OCI-LY7 (cell line): ENCODE measurements at regions not wholly inside any gene's neighbourhood (a gene's known extent, or its start where the extent isn't known, plus 50 kb on each side); places are given as distances from the start of the nearest gene placed in this dataset.

ENCODE experiments used
- BruUV-seq: library from RNA; stranded (reverse); fragments of 400-500 nt; replicated peaks from 2 replicates; lab custom pipeline; 2021; lab: Mats Ljungman, UMichigan
- CTCF ChIA-PET: fragments of 300-600 bp; sonication (Branson Sonifier 250); formaldehyde crosslinking; loops from one replicate; lab custom pipeline; 2022; ENCODE audit warnings: antibody characterized with exemption; ENCODE audit not compliant: unreplicated experiment; lab: Charles Lee
- POLR2A ChIA-PET: fragments of 300-600 bp; sonication (Branson Sonifier 250); formaldehyde crosslinking; loops from one replicate; lab custom pipeline; 2022; ENCODE audit warnings: antibody characterized with exemption; lab: Charles Lee
- DNase-seq: peaks from one replicate; pipeline ENCODE4 v3.0.0-alpha.2; 2015; ENCODE audit warnings: low spot score
- H2AFZ ChIP-seq: fragments of 200-600 bp; sonication (generic), shearing (Covaris generic); 2 replicates; pipeline ENCODE4 v1.6.1; 2014; ENCODE audit warnings: mild to moderate bottlenecking, antibody characterized with exemption, low read length, moderate library complexity
- H3K27ac ChIP-seq: fragments of 200-600 bp; sonication (generic); 2 replicates; pipeline ENCODE4 v1.5.1; 2014; ENCODE audit warnings: mixed run types, low read depth, mild to moderate bottlenecking, moderate library complexity, low read length, inconsistent platforms; ENCODE audit not compliant: poor library complexity, severe bottlenecking
- H3K36me3 ChIP-seq: fragments of 200-600 bp; sonication (generic); 2 replicates; pipeline ENCODE4 v1.6.1; 2014; ENCODE audit warnings: mild to moderate bottlenecking, antibody characterized with exemption, low read length, moderate library complexity, mixed read lengths; ENCODE audit not compliant: insufficient read depth
- H3K4me1 ChIP-seq: fragments of 200-600 bp; sonication (generic); 2 replicates; pipeline ENCODE4 v1.5.1; 2014; ENCODE audit warnings: mild to moderate bottlenecking, low read length; ENCODE audit not compliant: insufficient read depth, poor library complexity, severe bottlenecking
- H3K4me2 ChIP-seq: fragments of 200-600 bp; sonication (generic); 2 replicates; pipeline ENCODE4 v1.6.1; 2014; ENCODE audit warnings: mild to moderate bottlenecking, low read length
- H3K4me3 ChIP-seq: fragments of 200-600 bp; sonication (generic); 2 replicates; pipeline ENCODE4 v1.5.1; 2014; ENCODE audit warnings: mild to moderate bottlenecking, low read depth, low read length; ENCODE audit not compliant: poor library complexity, severe bottlenecking
- H3K79me2 ChIP-seq: fragments of 200-600 bp; sonication (generic); 2 replicates; pipeline ENCODE4 v1.6.1; 2016; ENCODE audit warnings: low read depth, mild to moderate bottlenecking, low read length, moderate library complexity, mixed read lengths; ENCODE audit not compliant: insufficient read depth
- H3K9me2 ChIP-seq: fragments of 200-600 bp; sonication (generic); 2 replicates; pipeline ENCODE4 v1.6.1; 2016; ENCODE audit warnings: mild to moderate bottlenecking, low read length, mixed read lengths; ENCODE audit not compliant: insufficient read depth
- H3K9me3 ChIP-seq: fragments of 200-600 bp; sonication (generic); 2 replicates; pipeline ENCODE4 v1.6.1; 2014; ENCODE audit warnings: mild to moderate bottlenecking, mixed run types, low read length, mixed read lengths
- H4K20me1 ChIP-seq: fragments of 200-600 bp; sonication (generic); 2 replicates; pipeline ENCODE4 v1.6.1; 2014; ENCODE audit warnings: mild to moderate bottlenecking, antibody characterized with exemption, low read length, moderate library complexity, mixed read lengths; ENCODE audit not compliant: insufficient read depth
- CTCF ChIP-seq: fragments of 200-600 bp; sonication (generic); conservative IDR thresholded peaks from 2 replicates; pipeline ENCODE4 v1.5.1; 2014; ENCODE audit warnings: mild to moderate bottlenecking, antibody characterized with exemption, low read length, moderate library complexity, mixed read lengths
- EZH2phosphoT487 ChIP-seq: fragments of 200-600 bp; sonication (generic); IDR thresholded peaks from 2 replicates; pipeline ENCODE4 v1.6.1; 2018; ENCODE audit warnings: low read depth, borderline replicate concordance, mild to moderate bottlenecking, mixed run types, antibody characterized with exemption, low read length, moderate library complexity, mixed read lengths
- intact Hi-C: fragments of 100-400 bp; cut with micrococcal nuclease; formaldehyde crosslinking; loops from one replicate; pipeline ENCODE4 v1.10.0; 2022; ENCODE audit not compliant: unreplicated experiment

- POLR2A ChIA-PET: no interaction called here
- no peaks in the 10 kb centered on the region for H4K20me1 ChIP-seq
- BruUV-seq: no TSS peak
These were observed 143.4 kb upstream of the CST7 start for GRCh38 chr20:24805456-24806238.

DNA sequence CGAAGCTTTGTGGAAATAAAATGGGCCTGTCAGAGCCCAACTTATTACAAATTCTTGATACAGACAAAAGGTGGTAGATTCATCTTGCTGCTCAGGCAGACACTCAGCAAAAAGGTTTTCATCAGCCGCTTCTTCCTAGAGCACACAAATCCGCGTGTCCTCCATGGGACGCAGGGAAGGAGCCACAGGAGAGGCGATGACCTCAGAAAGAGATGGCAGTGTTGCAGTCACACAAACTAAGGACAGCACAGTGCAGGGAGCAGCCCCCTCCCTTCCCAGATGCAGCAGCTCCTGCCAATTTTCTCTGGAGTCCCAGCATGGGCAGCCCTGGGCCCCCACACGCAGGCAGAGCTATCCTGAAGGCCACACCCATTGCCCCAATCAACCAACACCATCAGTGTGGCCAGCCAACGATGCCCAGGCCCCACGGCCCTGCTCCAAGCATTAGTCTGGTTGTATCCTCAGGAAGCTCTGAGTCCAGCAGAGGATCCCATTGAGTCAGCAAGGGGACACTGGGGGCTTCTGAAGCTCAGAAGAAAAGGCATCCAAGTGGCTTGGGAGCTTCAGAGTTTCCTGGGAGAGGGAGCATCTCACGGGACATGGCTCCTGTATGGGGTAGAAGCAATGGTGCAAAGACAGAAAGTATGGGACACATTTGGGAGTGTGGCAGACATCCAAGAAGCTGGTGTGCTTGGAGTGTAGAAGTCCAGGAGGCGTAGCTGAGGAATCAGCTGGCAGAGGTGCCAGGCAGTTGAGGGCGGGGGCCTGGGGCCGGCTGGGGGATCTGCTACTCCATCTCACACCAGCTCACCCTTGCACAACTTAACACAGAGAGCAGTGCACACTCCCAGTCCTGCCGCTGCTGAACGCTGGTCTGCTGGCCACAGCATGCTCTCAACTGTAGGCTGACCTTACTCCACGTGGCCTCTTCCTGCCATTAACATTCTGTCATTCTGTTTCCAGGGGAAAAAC is 142.1 kb upstream of the CST7 start:
- H4K20me1 ChIP-seq: no peaks in the 10 kb centered on the region
- H3K36me3 ChIP-seq: no peaks in the 10 kb centered on the region
- H3K4me3 ChIP-seq: no peak overlapping the region
- no peaks in the 10 kb centered on the region for H3K9me2 ChIP-seq
- no peak overlapping the region for H3K27ac ChIP-seq
- intact Hi-C loops: no loop called here
- H2AFZ ChIP-seq: no peak overlapping the region
- H3K9me3 ChIP-seq: no peaks in the 10 kb centered on the region
- TF ChIP-seq CTCF: no peak
- no peak for TF ChIP-seq EZH2phosphoT487
- ChIA-PET POLR2A (no interaction called here), CTCF (no interaction called here)
- no TSS peak for BruUV-seq
- no peaks in the 10 kb centered on the region for H3K4me1 ChIP-seq
- no peak overlapping the region for H3K4me2 ChIP-seq
- H3K79me2 ChIP-seq: no peaks in the 10 kb centered on the region
- DNase-seq: no peak

More at GRCh38 chr20:24805456-24806238, 143.4 kb upstream of the CST7 start:
- H3K27ac ChIP-seq: no peak overlapping the region
- no peak overlapping the region for H3K4me3 ChIP-seq
- CTCF ChIA-PET: no interaction called here
- H2AFZ ChIP-seq: no peak overlapping the region
- no peaks in the 10 kb centered on the region for H3K9me2 ChIP-seq
- no peaks in the 10 kb centered on the region for H3K36me3 ChIP-seq
- DNase-seq: no peak
- no peaks in the 10 kb centered on the region for H3K9me3 ChIP-seq
- no peak for TF ChIP-seq EZH2phosphoT487
- no peak for TF ChIP-seq CTCF
- no peaks in the 10 kb centered on the region for H3K79me2 ChIP-seq
- H3K4me1 ChIP-seq: no peaks in the 10 kb centered on the region
- H3K4me2 ChIP-seq: no peak overlapping the region
- intact Hi-C loops: no loop called here
